ENCODE measurements at regions not wholly inside any gene's neighbourhood (a gene's known extent, or its start where the extent isn't known, plus 50 kb on each side); places are given as distances from the start of the nearest gene placed in this dataset.

DNA sequence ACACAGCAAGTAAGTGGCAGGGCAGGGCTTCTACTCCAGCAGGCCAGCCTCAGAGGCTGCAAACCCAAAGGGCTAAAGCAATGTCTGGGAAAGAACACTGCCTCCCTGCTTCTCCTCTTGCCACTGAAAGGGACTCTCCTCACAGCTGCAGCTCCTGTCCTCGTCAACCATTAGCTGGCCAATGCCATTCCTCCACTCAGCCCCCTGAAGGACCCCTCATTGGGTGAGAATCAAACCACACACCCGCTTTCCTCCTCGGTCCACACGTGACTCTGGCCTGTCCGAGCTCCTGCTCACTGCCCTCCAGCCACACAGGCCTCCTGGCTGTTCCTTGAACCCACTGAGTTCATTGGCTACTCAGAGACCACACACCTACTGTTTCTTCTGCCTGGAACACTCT is 253.7 kb upstream of the TLE3 start:
- H3K9me3 Mint-ChIP-seq, result no peaks in the 10 kb centered on the region
- H3K36me3 Mint-ChIP-seq, result no peaks in the 10 kb centered on the region
- peaks cover 15% of the 10 kb centered on the region for H3K4me1 Mint-ChIP-seq (ENCODE audit: unreplicated experiment)
- DNase-seq (ENCODE audit: extremely low spot score, unreplicated experiment), result no peak
- H3K27ac Mint-ChIP-seq, result no peak overlapping the region
- H3K4me3 Mint-ChIP-seq, result no peak overlapping the region
- TF ChIP-seq, protein P1, sequence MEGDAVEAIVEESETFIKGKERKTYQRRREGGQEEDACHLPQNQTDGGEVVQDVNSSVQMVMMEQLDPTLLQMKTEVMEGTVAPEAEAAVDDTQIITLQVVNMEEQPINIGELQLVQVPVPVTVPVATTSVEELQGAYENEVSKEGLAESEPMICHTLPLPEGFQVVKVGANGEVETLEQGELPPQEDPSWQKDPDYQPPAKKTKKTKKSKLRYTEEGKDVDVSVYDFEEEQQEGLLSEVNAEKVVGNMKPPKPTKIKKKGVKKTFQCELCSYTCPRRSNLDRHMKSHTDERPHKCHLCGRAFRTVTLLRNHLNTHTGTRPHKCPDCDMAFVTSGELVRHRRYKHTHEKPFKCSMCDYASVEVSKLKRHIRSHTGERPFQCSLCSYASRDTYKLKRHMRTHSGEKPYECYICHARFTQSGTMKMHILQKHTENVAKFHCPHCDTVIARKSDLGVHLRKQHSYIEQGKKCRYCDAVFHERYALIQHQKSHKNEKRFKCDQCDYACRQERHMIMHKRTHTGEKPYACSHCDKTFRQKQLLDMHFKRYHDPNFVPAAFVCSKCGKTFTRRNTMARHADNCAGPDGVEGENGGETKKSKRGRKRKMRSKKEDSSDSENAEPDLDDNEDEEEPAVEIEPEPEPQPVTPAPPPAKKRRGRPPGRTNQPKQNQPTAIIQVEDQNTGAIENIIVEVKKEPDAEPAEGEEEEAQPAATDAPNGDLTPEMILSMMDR (conservative IDR thresholded peaks at IDR 0.05), result no peak
- peaks cover 32% of the 10 kb centered on the region for H3K27me3 Mint-ChIP-seq

DNA sequence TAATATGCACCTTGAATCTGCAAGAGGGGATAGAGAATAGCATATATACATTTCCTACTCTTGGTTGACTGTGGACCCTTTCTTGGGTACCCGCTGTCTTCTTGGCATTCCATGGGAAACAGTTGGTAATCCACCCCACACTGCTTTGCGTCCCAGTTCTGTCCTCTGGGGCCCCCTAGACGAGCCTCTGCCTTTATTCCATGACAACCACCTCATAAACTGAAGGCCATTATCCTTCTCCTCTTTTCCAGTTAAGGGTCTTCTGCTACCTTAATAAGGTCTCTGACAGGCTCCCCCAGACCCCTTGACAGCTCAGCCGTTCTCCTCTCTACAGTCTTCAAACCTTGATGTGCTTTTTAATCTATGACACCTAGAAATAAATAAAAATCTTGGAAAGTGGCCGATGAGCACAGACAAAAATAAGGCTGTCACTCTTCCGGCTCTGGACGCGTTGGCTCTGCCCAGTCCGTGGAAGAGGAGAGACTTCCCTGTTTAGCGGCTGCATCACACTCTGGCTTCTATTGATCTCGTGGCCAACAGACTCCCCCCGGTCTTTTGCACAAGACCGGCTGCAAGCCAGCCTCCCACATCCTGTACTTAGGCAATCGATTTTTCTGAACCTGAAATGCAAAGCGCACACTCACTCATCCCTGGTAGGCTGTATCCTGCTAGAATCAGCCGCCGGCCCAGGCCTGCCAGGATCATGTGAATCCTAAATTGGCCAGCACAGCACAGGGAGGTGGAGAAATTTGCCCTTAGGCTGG is 251.0 kb upstream of the TLE3 start:
- Mint-ChIP-seq H3K27ac (peak overlapping the region; percentile 58), H3K4me1 (ENCODE audit: unreplicated experiment) (peaks cover 13% of the 10 kb centered on the region), H3K9me3 (no peaks in the 10 kb centered on the region), H3K27me3 (peaks cover 21% of the 10 kb centered on the region), H3K4me3 (peak overlapping the region; percentile 17), H3K36me3 (no peaks in the 10 kb centered on the region)
- TF ChIP-seq, protein P1 (conservative IDR thresholded peaks at IDR 0.05), result no peak
- DNase-seq (ENCODE audit: extremely low spot score, unreplicated experiment), result no peak

DNA sequence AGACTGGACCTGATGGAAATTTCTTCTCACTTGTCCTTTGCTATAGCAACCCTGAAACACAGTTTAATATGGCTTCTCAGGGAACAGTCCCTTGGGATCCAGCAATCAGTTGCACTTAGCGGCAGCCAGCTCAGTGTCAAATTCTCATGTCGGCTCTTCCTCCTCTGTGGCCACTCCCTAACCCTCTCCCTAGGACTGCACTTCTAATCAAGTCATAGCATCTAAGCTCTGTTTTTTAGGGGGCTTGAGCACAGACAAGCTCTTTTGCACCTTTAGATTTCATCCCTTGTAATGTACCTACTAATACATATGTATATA is 250.5 kb upstream of the TLE3 start:
- H3K4me1 Mint-ChIP-seq (ENCODE audit: unreplicated experiment), result peaks cover 14% of the 10 kb centered on the region
- no peaks in the 10 kb centered on the region for H3K9me3 Mint-ChIP-seq
- TF ChIP-seq, protein P1 (conservative IDR thresholded peaks at IDR 0.05), result no peak
- H3K36me3 Mint-ChIP-seq, result no peaks in the 10 kb centered on the region
- H3K4me3 Mint-ChIP-seq, result no peak overlapping the region
- no peak for DNase-seq (ENCODE audit: extremely low spot score, unreplicated experiment)
- H3K27ac Mint-ChIP-seq, result no peak overlapping the region
- H3K27me3 Mint-ChIP-seq, result peaks cover 21% of the 10 kb centered on the region

DNA sequence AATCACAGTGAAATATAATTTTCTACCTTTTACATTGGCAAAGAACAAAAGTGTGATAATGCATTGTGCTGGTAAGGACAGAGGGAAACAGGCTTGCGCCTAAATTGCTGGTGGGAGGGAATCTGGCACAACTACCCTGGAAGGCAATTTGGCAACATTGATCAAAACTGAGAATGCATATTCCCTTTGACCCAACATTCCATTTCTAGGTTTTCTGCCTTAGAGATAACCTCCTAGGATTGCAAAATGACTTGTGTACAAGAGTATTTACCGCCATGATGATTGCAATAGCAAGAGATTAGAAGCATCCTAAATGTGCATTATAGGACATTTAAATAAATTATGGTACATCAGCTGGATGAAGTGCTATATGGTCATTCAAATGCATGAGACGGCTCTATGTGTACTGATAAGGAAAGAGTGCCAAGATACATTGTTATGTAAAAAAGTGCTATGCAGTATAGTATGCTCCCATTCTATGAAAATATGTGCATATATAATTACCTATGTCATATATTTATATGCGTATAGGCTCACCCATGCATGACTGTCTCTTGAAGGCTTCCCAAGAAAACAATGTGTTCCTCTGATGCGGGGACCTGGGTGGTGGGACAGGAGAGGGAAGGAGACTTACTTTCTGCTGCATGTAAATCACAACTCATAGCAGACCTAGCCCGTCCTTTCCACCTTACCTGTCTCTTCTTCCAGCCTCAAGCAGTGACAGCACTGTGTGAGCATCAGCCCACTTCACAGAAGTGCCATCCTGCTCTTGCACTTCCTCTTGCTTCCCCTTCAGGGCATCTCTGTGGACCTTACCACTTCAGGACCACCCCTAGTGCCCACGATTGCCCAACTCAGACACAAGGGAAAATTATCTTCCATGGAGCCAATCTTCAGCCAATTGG is 249.9 kb upstream of the TLE3 start:
- no peak for DNase-seq (ENCODE audit: extremely low spot score, unreplicated experiment)
- peaks cover 14% of the 10 kb centered on the region for H3K4me1 Mint-ChIP-seq (ENCODE audit: unreplicated experiment)
- peaks cover 15% of the 10 kb centered on the region for H3K27me3 Mint-ChIP-seq
- H3K36me3 Mint-ChIP-seq, result no peaks in the 10 kb centered on the region
- H3K9me3 Mint-ChIP-seq, result no peaks in the 10 kb centered on the region
- TF ChIP-seq, protein P1 (conservative IDR thresholded peaks at IDR 0.05), result no peak
- no peak overlapping the region for H3K27ac Mint-ChIP-seq
- H3K4me3 Mint-ChIP-seq, result no peak overlapping the region

DNA sequence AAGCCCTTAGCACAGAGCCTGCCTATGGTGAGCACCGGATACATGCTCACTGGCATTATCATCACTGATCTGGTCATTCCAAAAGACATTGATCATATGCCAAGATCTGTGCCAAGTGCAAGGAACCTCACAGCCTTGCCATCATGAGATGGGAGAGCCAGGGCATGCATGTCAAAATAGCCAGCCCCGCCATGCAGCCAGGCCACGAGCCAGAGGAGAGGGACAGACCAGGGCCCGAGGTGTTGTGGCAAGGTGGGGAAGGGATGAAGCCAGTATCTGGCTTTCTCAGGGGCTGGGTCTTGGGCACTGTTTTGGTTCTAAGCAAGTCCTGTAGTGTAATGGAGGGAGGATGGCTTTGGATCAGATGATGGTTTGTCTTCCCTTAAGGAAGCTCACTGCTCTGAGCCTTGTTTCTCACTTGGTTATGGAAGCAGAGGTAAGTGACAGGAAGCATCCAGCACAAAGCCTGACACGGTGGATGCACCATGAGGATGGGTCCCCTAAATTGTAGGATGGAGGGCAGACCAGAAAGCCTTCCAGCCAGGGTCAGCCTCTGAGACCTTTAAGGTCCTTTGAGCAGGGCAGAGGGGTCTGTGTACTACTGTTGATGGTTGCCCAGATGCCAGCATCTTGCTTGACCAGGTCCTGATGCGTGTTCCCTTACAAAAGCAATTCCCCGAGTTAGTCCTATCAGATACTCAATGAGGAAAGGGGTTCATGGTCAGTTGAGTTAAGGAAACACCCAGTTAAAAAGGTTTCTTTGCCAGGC is 247.7 kb upstream of the TLE3 start:
- H3K27ac Mint-ChIP-seq, result no peak overlapping the region
- no peaks in the 10 kb centered on the region for H3K36me3 Mint-ChIP-seq
- TF ChIP-seq, protein P1 (conservative IDR thresholded peaks at IDR 0.05), result no peak
- H3K9me3 Mint-ChIP-seq, result no peaks in the 10 kb centered on the region
- peak; percentile 43 for DNase-seq (ENCODE audit: extremely low spot score, unreplicated experiment)
- peaks cover 14% of the 10 kb centered on the region for H3K4me1 Mint-ChIP-seq (ENCODE audit: unreplicated experiment)
- H3K27me3 Mint-ChIP-seq, result peaks cover 8% of the 10 kb centered on the region
- H3K4me3 Mint-ChIP-seq, result no peak overlapping the region
